ENCODE measurements at regions not wholly inside any gene's neighbourhood (a gene's known extent, or its start where the extent isn't known, plus 50 kb on each side); places are given as distances from the start of the nearest gene placed in this dataset.
A peak's percentile ranks its signal among the peaks of the same experiment; 100 is the strongest.

- Histone ChIP-seq H3K4me1 (no peaks in the 10 kb centered on the region; the same call in 1 of the 2 replicates), H3K4me3 (ENCODE audit: low read depth, low read length) (no peak overlapping the region), H3K36me3 (no peaks in the 10 kb centered on the region), H3K27me3 (no peaks in the 10 kb centered on the region), H3K9me3 (no peaks in the 10 kb centered on the region)
- TF ChIP-seq, protein P1, sequence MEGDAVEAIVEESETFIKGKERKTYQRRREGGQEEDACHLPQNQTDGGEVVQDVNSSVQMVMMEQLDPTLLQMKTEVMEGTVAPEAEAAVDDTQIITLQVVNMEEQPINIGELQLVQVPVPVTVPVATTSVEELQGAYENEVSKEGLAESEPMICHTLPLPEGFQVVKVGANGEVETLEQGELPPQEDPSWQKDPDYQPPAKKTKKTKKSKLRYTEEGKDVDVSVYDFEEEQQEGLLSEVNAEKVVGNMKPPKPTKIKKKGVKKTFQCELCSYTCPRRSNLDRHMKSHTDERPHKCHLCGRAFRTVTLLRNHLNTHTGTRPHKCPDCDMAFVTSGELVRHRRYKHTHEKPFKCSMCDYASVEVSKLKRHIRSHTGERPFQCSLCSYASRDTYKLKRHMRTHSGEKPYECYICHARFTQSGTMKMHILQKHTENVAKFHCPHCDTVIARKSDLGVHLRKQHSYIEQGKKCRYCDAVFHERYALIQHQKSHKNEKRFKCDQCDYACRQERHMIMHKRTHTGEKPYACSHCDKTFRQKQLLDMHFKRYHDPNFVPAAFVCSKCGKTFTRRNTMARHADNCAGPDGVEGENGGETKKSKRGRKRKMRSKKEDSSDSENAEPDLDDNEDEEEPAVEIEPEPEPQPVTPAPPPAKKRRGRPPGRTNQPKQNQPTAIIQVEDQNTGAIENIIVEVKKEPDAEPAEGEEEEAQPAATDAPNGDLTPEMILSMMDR (IDR thresholded peaks at IDR 0.05; ENCODE audit: low read depth, low read length) = no peak
- no peak for DNase-seq
Measured at GRCh38 chr18:22552899-22553460, 135.3 kb upstream of the CTAGE1 start.

DNA sequence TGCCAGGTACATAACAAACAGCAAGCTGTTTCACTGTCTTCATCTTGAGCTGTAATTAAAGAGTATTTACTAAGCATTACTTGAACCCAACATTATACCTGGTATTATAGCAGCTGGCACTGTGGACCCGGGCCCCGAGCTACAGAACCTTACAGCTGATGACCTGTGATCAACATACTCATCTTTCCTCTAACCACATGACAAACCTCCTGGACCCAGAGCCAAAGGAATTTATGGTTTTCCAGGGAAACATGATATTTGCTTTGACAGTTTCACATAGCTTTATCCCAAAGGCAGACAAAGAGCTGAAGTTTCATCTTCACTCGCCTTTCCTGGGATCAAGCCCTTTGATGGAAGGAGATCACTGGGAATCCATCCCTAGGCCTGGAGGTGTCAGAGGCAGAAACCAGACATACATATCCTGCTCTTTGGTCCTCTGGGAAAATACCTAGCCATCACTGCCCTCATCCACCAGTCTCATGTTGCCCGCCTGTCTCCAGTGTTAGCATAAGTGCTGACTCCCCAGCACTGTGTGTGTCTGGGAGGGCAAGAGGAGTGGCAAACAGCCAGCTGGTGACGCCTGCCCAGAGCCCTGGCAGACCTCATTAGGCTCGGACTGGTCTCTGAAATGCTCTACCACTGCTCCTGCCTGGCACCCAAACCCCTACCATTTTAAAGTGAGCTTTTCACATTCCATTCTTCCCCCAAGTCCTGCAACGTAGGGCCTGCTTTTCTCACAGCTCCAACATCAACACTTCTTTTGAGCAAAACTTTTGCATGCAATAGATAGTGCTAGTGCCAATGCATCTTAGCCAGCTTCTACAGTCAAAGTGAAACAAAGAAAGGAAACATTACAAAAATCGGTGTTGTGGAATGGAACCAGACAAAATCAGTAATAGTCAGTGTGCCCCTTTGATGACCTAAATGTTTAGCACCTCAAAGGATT is 138.8 kb upstream of the CTAGE1 start:
- Histone ChIP-seq H3K4me1 (no peaks in the 10 kb centered on the region; the same call in 1 of the 2 replicates), H3K36me3 (no peaks in the 10 kb centered on the region), H3K4me3 (ENCODE audit: low read depth, low read length) (no peak overlapping the region), H3K9me3 (no peaks in the 10 kb centered on the region), H3K27me3 (no peaks in the 10 kb centered on the region)
- TF ChIP-seq, protein P1 (IDR thresholded peaks at IDR 0.05; ENCODE audit: low read depth, low read length) = no peak
- peak; percentile 38 for DNase-seq

DNA sequence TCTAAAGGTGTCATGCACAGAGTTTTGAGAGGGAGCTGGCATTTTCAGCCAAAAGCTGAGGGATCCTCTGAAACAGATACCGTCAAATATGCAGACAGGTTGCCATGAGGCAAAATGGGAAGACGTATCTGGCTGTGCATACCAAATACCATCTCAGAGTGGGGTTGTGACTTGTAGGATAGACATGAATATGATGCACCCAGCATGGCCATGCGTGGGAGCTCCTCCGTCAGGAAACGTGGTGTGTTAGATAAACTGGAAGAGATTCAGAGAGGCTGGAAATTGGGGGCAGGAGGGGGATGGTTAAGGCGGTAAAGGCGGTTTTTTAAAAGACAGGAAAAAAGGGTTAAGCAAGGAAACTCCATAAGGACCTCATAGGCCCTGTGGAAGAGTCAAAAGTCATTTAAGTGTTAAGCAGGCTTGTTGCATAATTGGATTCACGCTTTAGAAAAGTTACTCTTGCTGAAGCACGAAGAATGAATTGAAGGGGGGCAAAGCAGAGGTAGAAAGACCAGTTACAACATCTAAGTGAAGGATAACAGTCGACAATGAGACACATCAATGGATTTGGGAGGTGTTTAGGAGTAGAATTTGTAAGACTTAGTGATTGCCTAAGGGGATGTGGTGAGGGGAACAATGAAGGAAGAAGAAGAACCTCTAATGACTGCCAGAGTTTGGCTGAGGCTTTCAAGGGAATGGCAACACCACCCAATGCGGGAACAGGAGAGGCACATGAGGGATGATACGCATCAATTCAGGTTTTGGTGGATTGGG is 139.6 kb upstream of the CTAGE1 start:
- Histone ChIP-seq H3K4me3 (ENCODE audit: low read depth, low read length) (no peak overlapping the region), H3K27me3 (no peaks in the 10 kb centered on the region), H3K9me3 (no peaks in the 10 kb centered on the region), H3K36me3 (no peaks in the 10 kb centered on the region), H3K4me1 (no peaks in the 10 kb centered on the region; the same call in 1 of the 2 replicates)
- TF ChIP-seq, protein P1 (IDR thresholded peaks at IDR 0.05; ENCODE audit: low read depth, low read length) = no peak
- no peak for DNase-seq

- H3K9me3 ChIP-seq = no peaks in the 10 kb centered on the region
- no peaks in the 10 kb centered on the region for H3K36me3 ChIP-seq
- no peaks in the 10 kb centered on the region for H3K27me3 ChIP-seq
- peak overlapping the region; percentile 55 for H3K4me3 ChIP-seq (ENCODE audit: low read depth, low read length)
- H3K4me1 ChIP-seq = no peaks in the 10 kb centered on the region; the same call in 1 of the 2 replicates
- TF ChIP-seq, protein P1 (IDR thresholded peaks at IDR 0.05; ENCODE audit: low read depth, low read length) = no peak
- peak; percentile 50 for DNase-seq
Measured at GRCh38 chr18:22558945-22559385, 141.2 kb upstream of the CTAGE1 start.

DNA sequence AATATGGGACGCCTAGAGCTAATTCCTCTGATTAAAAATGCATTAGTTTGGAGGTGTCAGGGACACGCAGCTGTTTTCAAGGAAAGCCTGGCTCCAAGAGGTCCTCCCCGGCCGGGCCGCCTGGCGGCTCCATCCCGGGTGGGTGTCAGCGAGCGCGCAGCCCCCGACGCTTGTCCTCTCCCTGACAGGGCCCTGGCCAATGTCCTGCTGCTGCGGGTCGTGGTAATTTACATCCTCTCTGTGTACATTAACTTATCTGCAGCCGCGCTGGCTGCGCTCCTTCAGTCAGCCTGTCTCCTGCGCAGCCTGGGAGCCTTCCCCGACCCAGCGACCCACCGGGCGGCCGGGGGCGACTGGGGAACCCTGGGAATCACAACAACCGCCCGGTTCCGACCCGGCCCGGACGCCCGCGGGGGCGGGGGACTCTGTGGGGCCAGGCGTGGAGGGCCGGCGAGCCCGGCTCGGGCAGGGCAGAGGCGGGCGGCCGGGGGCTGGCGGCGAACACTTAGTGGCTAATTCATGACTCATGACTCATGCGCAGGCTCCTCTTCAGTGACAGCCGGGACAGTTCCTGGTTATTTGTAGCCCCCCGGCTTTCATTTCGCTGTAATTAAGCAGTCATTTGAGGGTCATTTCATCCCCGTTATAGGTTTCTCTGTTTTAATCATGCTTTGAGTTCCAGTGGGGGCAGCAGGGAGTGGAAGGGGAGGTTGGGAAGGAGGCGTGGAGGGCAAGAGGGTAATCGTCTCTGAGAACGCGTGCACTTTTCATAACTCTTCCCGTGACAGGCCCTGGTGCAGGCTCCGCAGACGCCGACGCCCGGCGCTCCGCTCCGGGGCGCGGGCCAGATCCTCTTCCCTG is 141.9 kb upstream of the CTAGE1 start:
- H3K4me3 ChIP-seq (ENCODE audit: low read depth, low read length) = peak overlapping the region; percentile 55
- no peaks in the 10 kb centered on the region for H3K9me3 ChIP-seq
- peak; percentile 80 for DNase-seq
- TF ChIP-seq, protein P1 (IDR thresholded peaks at IDR 0.05; ENCODE audit: low read depth, low read length) = peak; percentile 24; the same call in 1 of the 2 replicates
- H3K27me3 ChIP-seq = no peaks in the 10 kb centered on the region
- H3K4me1 ChIP-seq = no peaks in the 10 kb centered on the region; the same call in 1 of the 2 replicates
- H3K36me3 ChIP-seq = no peaks in the 10 kb centered on the region

Data from BE2C (cell line).